Gastroesophageal sphincter (tissue), 4 donors: ENCODE measurements at regions not wholly inside any gene's neighbourhood (a gene's known extent, or its start where the extent isn't known, plus 50 kb on each side); places are given as distances from the start of the nearest gene placed in this dataset.

Source experiments
- ATAC-seq: fragments of 150-250 bp; one replicate; pipeline ENCODE4 v1.9.1; 2016; ENCODE audit warnings: mild to moderate bottlenecking, moderate library complexity
- H3K27ac ChIP-seq, 4 donors: fragments of 200-600 bp; sonication (generic) in 3 of 4; 1 replicate in 3 of 4; 2 replicates in 1 of 4; pipeline ENCODE4 v1.5.1; 2016 to 2019
- H3K27me3 ChIP-seq: fragments of 200-600 bp; sonication (generic); one replicate; pipeline ENCODE4 v1.5.1; 2019
- H3K36me3 ChIP-seq, 2 donors: fragments of 200-600 bp; sonication (generic); one replicate each; pipeline ENCODE4 v1.5.1; 2019; ENCODE audit warnings: control low read depth in 1 of 2
- H3K4me1 ChIP-seq, 3 donors: fragments of 200-600 bp; sonication (generic); 1 replicate in 2 of 3; 2 replicates in 1 of 3; pipeline ENCODE4 v1.5.1; 2016 to 2019; ENCODE audit warnings: control low read depth in 2 of 3
- H3K4me3 ChIP-seq, 2 donors: fragments of 200-600 bp; sonication (generic); one replicate each; pipeline ENCODE4 v1.5.1; 2019; ENCODE audit warnings: mild to moderate bottlenecking in 1 of 2, moderate library complexity in 1 of 2
- H3K9me3 ChIP-seq, 3 donors: fragments of 200-600 bp; sonication (generic); one replicate each; pipeline ENCODE4 v1.5.1; 2017 to 2019; ENCODE audit warnings: control low read depth in 2 of 3
- EP300 ChIP-seq: sonication (generic); formaldehyde crosslinking; IDR thresholded peaks from one replicate; pipeline ENCODE4 v1.6.1; 2017; ENCODE audit warnings: antibody characterized with exemption, mild to moderate bottlenecking
- POLR2A ChIP-seq, 2 donors: fragments of 450-650 bp; IDR thresholded peaks; one replicate each; pipeline ENCODE4 v1.6.1; 2017; ENCODE audit warnings: antibody characterized with exemption in 2 of 2, mild to moderate bottlenecking in 2 of 2, moderate library complexity in 1 of 2
- POLR2AphosphoS5 ChIP-seq: sonication (generic); formaldehyde crosslinking; IDR thresholded peaks from one replicate; pipeline ENCODE4 v1.6.1; 2017; ENCODE audit warnings: antibody characterized with exemption
- WGBS, 2 donors: methylation state at CpG; one replicate each; pipeline ENCODE4 v1.1.5; 2018; ENCODE audit warnings: low coverage in 1 of 2; 5-methylcytosine and 5-hydroxymethylcytosine counted together
- TF ChIP-seq, protein P1 (sequence below), 4 experiments: fragments of 200-600 bp in 2 of 4; fragments of 450-650 bp in 2 of 4; sonication (generic) in 1 of 4; IDR thresholded peaks; one replicate each; pipeline ENCODE4 v1.5.1; 2017 to 2019; ENCODE audit warnings: antibody characterized with exemption in 4 of 4, mild to moderate bottlenecking in 2 of 4, moderate library complexity in 2 of 4

DNA sequence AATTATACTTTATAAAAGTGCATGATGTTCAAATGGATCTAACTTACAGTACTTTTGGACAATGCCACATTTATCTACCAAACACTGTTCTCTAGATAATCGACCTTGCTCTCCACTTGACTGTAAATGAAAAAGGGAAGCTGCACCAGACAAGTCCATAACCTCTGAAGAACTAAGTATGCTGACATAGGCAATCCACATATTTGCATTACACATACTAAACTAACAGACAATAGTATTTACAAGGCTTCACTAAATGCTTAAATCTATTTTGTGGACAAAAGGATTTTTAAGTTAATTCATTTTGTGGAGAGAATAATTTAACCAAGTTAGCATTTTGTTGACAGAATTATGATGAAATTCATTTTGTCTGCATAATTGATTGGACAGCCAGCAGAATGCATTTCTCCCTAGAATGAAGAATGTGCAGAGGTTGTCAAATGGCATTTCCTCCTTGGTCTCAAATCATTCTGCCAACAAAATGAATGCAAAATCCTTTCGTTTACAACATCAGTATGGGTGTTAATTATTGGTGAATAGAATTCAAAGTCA, 520.9 kb downstream of the CPS1 start:
- ATAC-seq: no peak
- 43 to 48% methylated on average over 2 of the region's 2 CpGs for WGBS, 2 donors

DNA sequence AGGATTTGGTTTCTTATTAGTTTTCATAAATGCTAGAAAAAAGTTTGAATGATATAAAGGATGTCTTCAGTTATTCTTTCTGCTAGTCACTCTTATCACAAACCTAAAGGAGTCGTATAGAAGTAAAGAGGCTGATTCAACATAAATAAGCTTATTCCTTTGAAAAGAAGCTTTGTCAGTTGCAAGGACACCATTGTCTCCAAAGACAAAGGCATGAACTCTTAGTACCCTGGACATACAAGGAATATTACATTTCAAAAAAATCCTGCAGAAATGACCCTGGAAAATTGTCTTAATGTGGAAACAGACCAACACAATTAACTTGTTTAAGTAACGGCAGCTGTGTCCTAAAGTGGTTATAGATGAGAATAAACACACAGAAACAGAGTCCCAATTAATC, 528.0 kb downstream of the CPS1 start:
- H3K27me3 ChIP-seq: peaks cover 11% of the 10 kb centered on the region
- no peaks in the 10 kb centered on the region for H3K9me3 ChIP-seq
- H3K4me1 ChIP-seq: no peaks in the 10 kb centered on the region
- ATAC-seq: no peak
- TF ChIP-seq EP300 (no peak), POLR2AphosphoS5 (no peak), POLR2A (IDR thresholded peaks at IDR 0.05) (no peak)
- TF ChIP-seq, protein P1, sequence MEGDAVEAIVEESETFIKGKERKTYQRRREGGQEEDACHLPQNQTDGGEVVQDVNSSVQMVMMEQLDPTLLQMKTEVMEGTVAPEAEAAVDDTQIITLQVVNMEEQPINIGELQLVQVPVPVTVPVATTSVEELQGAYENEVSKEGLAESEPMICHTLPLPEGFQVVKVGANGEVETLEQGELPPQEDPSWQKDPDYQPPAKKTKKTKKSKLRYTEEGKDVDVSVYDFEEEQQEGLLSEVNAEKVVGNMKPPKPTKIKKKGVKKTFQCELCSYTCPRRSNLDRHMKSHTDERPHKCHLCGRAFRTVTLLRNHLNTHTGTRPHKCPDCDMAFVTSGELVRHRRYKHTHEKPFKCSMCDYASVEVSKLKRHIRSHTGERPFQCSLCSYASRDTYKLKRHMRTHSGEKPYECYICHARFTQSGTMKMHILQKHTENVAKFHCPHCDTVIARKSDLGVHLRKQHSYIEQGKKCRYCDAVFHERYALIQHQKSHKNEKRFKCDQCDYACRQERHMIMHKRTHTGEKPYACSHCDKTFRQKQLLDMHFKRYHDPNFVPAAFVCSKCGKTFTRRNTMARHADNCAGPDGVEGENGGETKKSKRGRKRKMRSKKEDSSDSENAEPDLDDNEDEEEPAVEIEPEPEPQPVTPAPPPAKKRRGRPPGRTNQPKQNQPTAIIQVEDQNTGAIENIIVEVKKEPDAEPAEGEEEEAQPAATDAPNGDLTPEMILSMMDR (IDR thresholded peaks at IDR 0.05): no peak
- no peak overlapping the region for H3K4me3 ChIP-seq
- WGBS, 2 donors: 35 to 45% methylated on average over 2 of the region's 2 CpGs
- no peak overlapping the region for H3K27ac ChIP-seq
- no peaks in the 10 kb centered on the region for H3K36me3 ChIP-seq

More for the DNA sequence above, 520.9 kb downstream of the CPS1 start:
- Histone ChIP-seq H3K36me3 (no peaks in the 10 kb centered on the region), H3K4me1 (no peaks in the 10 kb centered on the region), H3K27ac (no peak overlapping the region), H3K4me3 (no peak overlapping the region), H3K27me3 (no peaks in the 10 kb centered on the region), H3K9me3 (no peaks in the 10 kb centered on the region)
- TF ChIP-seq EP300 (no peak), POLR2A (IDR thresholded peaks at IDR 0.05) (no peak)

DNA sequence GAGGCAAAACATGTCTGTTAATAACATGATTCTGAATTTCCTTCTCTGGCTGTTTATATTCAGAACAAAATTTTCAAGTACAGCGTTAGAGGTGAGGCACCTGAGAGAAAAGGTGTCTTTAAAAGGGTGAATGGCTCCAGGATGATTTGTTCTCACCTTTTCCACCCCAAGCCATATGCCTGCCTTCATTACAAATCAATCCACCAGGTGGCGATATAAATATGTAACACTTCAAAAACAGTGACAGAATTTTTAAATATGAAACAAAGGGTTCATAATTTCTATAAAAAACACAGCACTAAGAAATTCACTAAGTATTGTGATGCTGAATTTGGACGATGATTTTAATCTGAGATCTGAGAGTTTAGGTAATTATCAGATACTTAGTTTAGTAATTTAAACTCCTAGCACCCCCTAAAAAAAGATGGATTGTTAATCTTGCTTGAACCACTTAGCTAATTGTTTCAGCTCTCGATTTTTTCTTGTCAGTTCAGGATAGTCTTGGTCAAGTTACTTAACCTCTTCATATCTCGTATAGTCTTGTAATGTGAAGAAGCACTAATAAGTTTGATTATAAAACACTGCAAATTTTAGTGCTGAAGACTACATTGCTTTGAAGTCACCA, 528.8 kb downstream of the CPS1 start:
- H3K4me1 ChIP-seq: no peaks in the 10 kb centered on the region
- H3K36me3 ChIP-seq: no peaks in the 10 kb centered on the region
- H3K9me3 ChIP-seq: no peaks in the 10 kb centered on the region
- peaks cover 11% of the 10 kb centered on the region for H3K27me3 ChIP-seq
- no peak overlapping the region for H3K4me3 ChIP-seq
- no peak for TF ChIP-seq EP300
- TF ChIP-seq POLR2A (IDR thresholded peaks at IDR 0.05): no peak
- TF ChIP-seq, protein P1 (IDR thresholded peaks at IDR 0.05): peak in 3 of 4 experiments; percentile 11 to 43 (median 19)
- TF ChIP-seq POLR2AphosphoS5: no peak
- no peak overlapping the region for H3K27ac ChIP-seq
- 14 to 15% methylated on average over 5 of the region's 5 CpGs for WGBS, 2 donors
- no peak for ATAC-seq

DNA sequence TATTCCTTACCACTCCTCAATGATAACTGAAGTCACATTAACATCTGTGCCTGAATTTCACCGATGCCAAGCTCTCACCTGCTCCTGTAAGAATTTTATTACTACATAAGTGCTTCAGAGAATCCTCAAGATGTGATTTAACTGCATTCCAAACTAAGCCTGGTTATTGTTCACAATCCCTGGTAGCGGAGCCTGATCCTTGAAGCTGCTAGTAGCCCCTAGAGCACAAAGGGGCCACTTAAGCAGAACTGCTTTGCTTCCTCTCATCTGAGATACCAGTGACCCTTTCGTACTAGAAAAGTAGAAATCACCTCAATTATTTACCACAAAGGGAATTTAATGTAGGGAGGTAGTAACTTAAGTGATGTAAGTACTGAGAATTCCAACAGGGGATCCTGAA, 529.6 kb downstream of the CPS1 start:
- 87 to 92% methylated on average over 2 to 3 of the region's 3 CpGs for WGBS, 2 donors
- peaks cover 11% of the 10 kb centered on the region for H3K27me3 ChIP-seq
- TF ChIP-seq POLR2A (IDR thresholded peaks at IDR 0.05) (no peak), EP300 (no peak), POLR2AphosphoS5 (no peak)
- TF ChIP-seq, protein P1 (IDR thresholded peaks at IDR 0.05): no peak
- H3K9me3 ChIP-seq: no peaks in the 10 kb centered on the region
- no peaks in the 10 kb centered on the region for H3K4me1 ChIP-seq
- ATAC-seq: no peak
- no peak overlapping the region for H3K4me3 ChIP-seq
- no peaks in the 10 kb centered on the region for H3K36me3 ChIP-seq
- no peak overlapping the region for H3K27ac ChIP-seq

DNA sequence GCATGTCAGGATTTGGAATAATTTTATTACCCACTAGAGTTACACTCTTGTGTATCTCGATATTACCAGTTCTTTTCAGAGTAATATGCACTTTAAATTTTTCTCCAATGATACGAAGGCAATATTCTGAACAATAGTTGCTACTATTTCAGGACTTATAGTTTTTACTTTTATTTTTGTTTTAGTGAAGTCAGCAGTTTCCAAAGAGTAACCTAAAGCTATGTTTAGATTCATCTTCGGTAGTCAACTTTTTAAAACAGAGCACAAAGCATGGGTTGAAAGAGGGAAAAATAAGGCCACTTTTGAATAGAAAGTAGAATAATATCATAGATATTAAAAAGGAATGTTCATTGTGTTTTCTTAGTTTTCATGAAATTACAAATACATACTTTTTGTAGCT, 532.7 kb downstream of the CPS1 start:
- Histone ChIP-seq H3K4me3 (no peak overlapping the region), H3K27ac (no peak overlapping the region), H3K9me3 (no peaks in the 10 kb centered on the region), H3K36me3 (no peaks in the 10 kb centered on the region), H3K4me1 (no peaks in the 10 kb centered on the region), H3K27me3 (peaks cover 11% of the 10 kb centered on the region)
- no peak for ATAC-seq
- TF ChIP-seq POLR2AphosphoS5 (no peak), EP300 (no peak), POLR2A (IDR thresholded peaks at IDR 0.05) (no peak)
- TF ChIP-seq, protein P1 (IDR thresholded peaks at IDR 0.05): no peak
- WGBS, 2 donors: 75 to 84% methylated on average over 3 of the region's 3 CpGs
